Endodermal cell (in vitro differentiated cells): ENCODE measurements at regions not wholly inside any gene's neighbourhood (a gene's known extent, or its start where the extent isn't known, plus 50 kb on each side); places are given as distances from the start of the nearest gene placed in this dataset.

Experiments
- DNase-seq: peaks from one replicate; pipeline ENCODE4 v3.0.0-alpha.2; 2017
- H3K27ac ChIP-seq: 2 replicates; pipeline ENCODE4 v1.5.1; 2013; ENCODE audit warnings: mild to moderate bottlenecking, low read depth, low read length, moderate library complexity
- H3K27me3 ChIP-seq: 2 replicates; pipeline ENCODE4 v1.6.1; 2013; ENCODE audit warnings: mild to moderate bottlenecking, low read length, moderate library complexity; ENCODE audit not compliant: insufficient read depth, control insufficient read depth, poor library complexity, severe bottlenecking
- H3K36me3 ChIP-seq: 2 replicates; pipeline ENCODE4 v1.7.0; 2013; ENCODE audit warnings: mild to moderate bottlenecking, low read length, moderate library complexity; ENCODE audit not compliant: control insufficient read depth, insufficient read depth
- H3K4me1 ChIP-seq: one replicate; pipeline ENCODE4 v1.7.0; 2013; ENCODE audit warnings: low read length; ENCODE audit not compliant: control insufficient read depth, insufficient read depth
- H3K4me3 ChIP-seq: 2 replicates; pipeline ENCODE4 v1.5.1; 2013; ENCODE audit warnings: mild to moderate bottlenecking, low read length, moderate library complexity
- H3K9ac ChIP-seq: 2 replicates; pipeline ENCODE4 v1.6.1; 2013; ENCODE audit warnings: mild to moderate bottlenecking, low read length, moderate library complexity; ENCODE audit not compliant: poor library complexity, severe bottlenecking; ENCODE audit errors: extremely low read depth
- H3K9me3 ChIP-seq: 2 replicates; pipeline ENCODE4 v1.6.1; 2013; ENCODE audit warnings: mild to moderate bottlenecking, low read length, moderate library complexity; ENCODE audit not compliant: control insufficient read depth
- H3K27ac Mint-ChIP-seq: 2 replicates; pipeline ENCODE4 v1.8.0; 2020; ENCODE audit warnings: mixed read lengths
- H3K27me3 Mint-ChIP-seq: 2 replicates; pipeline ENCODE4 v1.8.0; 2021; ENCODE audit warnings: mild to moderate bottlenecking, mixed read lengths; ENCODE audit not compliant: insufficient read depth
- H3K36me3 Mint-ChIP-seq: 2 replicates; pipeline ENCODE4 v1.8.0; 2020; ENCODE audit warnings: low read depth, mixed read lengths
- H3K4me1 Mint-ChIP-seq: 2 replicates; pipeline ENCODE4 v1.8.0; 2020; ENCODE audit warnings: mixed read lengths
- H3K4me3 Mint-ChIP-seq: 2 replicates; pipeline ENCODE4 v1.8.0; 2020; ENCODE audit warnings: mild to moderate bottlenecking, moderate library complexity, mixed read lengths
- H3K9me3 Mint-ChIP-seq: 2 replicates; pipeline ENCODE4 v1.8.0; 2020; ENCODE audit warnings: mild to moderate bottlenecking, mixed read lengths
- WGBS, 2 experiments: methylation state at CpG; one replicate each; pipeline versions ENCODE4 v1.1.5 to v1.1.7; 2013; ENCODE audit warnings: missing lambda C conversion rate in 2 of 2, mixed read lengths in 1 of 2; ENCODE audit not compliant: insufficient coverage in 1 of 2, insufficient read length in 1 of 2; 5-methylcytosine and 5-hydroxymethylcytosine counted together
- TF ChIP-seq, protein P1 (sequence below): fragments of 200-600 bp; sonication (generic); conservative IDR thresholded peaks from 2 replicates; pipeline ENCODE4 v1.5.0; 2021; ENCODE audit warnings: antibody characterized with exemption, mild to moderate bottlenecking

DNA sequence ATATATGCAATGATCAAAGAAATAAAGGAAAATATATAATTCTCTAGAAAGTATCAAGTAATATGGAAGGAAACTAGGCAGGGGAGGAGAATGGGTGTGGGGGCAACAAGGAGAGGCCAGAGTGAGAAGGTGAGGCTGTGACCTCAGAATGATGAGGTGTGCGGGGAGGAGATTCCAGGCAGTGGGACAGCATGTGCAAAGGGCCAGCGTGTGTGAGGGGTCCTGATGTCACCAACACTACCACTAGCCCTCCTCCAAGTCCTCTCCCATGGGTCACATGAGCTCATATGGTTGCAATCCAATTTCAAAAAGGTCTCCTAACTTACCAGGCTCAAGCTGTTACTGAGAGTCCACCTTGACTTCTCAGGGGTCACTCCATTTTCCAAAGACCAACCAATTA lies 463.9 kb downstream of the MN1 start:
- TF ChIP-seq, protein P1, sequence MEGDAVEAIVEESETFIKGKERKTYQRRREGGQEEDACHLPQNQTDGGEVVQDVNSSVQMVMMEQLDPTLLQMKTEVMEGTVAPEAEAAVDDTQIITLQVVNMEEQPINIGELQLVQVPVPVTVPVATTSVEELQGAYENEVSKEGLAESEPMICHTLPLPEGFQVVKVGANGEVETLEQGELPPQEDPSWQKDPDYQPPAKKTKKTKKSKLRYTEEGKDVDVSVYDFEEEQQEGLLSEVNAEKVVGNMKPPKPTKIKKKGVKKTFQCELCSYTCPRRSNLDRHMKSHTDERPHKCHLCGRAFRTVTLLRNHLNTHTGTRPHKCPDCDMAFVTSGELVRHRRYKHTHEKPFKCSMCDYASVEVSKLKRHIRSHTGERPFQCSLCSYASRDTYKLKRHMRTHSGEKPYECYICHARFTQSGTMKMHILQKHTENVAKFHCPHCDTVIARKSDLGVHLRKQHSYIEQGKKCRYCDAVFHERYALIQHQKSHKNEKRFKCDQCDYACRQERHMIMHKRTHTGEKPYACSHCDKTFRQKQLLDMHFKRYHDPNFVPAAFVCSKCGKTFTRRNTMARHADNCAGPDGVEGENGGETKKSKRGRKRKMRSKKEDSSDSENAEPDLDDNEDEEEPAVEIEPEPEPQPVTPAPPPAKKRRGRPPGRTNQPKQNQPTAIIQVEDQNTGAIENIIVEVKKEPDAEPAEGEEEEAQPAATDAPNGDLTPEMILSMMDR: no peak
- Histone ChIP-seq H3K4me3 (no peak overlapping the region), H3K9ac (no peak overlapping the region), H3K4me1 (no peaks in the 10 kb centered on the region), H3K27ac (no peak overlapping the region), H3K27me3 (peaks cover 5% of the 10 kb centered on the region), H3K9me3 (no peaks in the 10 kb centered on the region), H3K36me3 (no peaks in the 10 kb centered on the region)
- 82 to 95% methylated on average over 2 of the region's 2 CpGs for WGBS, 2 experiments
- H3K9me3 Mint-ChIP-seq: peaks cover 2% of the 10 kb centered on the region
- H3K4me3 Mint-ChIP-seq: no peak overlapping the region
- H3K36me3 Mint-ChIP-seq: no peaks in the 10 kb centered on the region
- H3K27ac Mint-ChIP-seq: no peak overlapping the region
- peaks cover 15% of the 10 kb centered on the region for H3K27me3 Mint-ChIP-seq
- peaks cover 7% of the 10 kb centered on the region for H3K4me1 Mint-ChIP-seq
- no peak for DNase-seq

- Histone ChIP-seq H3K4me3 (no peak overlapping the region), H3K4me1 (no peaks in the 10 kb centered on the region), H3K36me3 (no peaks in the 10 kb centered on the region), H3K27me3 (peaks cover 5% of the 10 kb centered on the region), H3K9me3 (no peaks in the 10 kb centered on the region), H3K9ac (no peak overlapping the region), H3K27ac (no peak overlapping the region)
- no peak overlapping the region for H3K27ac Mint-ChIP-seq
- DNase-seq: no peak
- H3K4me1 Mint-ChIP-seq: peaks cover 11% of the 10 kb centered on the region
- H3K4me3 Mint-ChIP-seq: no peak overlapping the region
- WGBS, 2 experiments: 97 to 100% methylated on average over 2 of the region's 2 CpGs
- no peaks in the 10 kb centered on the region for H3K36me3 Mint-ChIP-seq
- H3K27me3 Mint-ChIP-seq: peaks cover 6% of the 10 kb centered on the region
- TF ChIP-seq, protein P1: no peak
- peaks cover 2% of the 10 kb centered on the region for H3K9me3 Mint-ChIP-seq
These were observed 461.5 kb downstream of the MN1 start for GRCh38 chr22:27340047-27340446.

DNA sequence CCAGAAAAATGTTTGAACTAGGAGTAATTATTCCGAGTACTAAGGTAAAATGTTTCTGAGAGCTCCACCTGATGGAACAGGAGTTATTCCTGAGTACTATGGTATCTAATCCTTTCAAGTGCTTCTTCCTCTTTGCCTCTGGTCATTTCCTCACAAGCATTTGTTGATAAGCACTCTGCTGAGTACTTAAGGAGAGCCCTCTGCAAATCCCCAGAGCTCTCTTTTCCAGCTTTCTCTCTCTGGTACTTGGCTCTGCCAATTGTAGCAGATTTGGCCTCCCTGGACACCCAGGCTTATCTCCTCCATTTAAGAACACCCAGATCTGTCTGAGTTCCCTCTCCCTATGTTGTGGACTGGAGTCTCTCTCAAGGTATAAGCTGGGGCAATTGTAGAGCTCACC lies 457.0 kb downstream of the MN1 start:
- Histone ChIP-seq H3K27me3 (no peaks in the 10 kb centered on the region), H3K9ac (no peak overlapping the region), H3K36me3 (no peaks in the 10 kb centered on the region), H3K4me3 (no peak overlapping the region), H3K27ac (no peak overlapping the region), H3K4me1 (no peaks in the 10 kb centered on the region), H3K9me3 (no peaks in the 10 kb centered on the region)
- Mint-ChIP-seq H3K27me3 (peaks cover 2% of the 10 kb centered on the region), H3K36me3 (no peaks in the 10 kb centered on the region), H3K9me3 (peaks cover 3% of the 10 kb centered on the region), H3K4me3 (no peak overlapping the region), H3K27ac (no peak overlapping the region), H3K4me1 (peaks cover 13% of the 10 kb centered on the region)
- DNase-seq: no peak
- TF ChIP-seq, protein P1: no peak
- 71 to 75% methylated on average over 1 of the region's 1 CpG for WGBS, 2 experiments
